ENCODE measurements at regions not wholly inside any gene's neighbourhood (a gene's known extent, or its start where the extent isn't known, plus 50 kb on each side); places are given as distances from the start of the nearest gene placed in this dataset.

- H3K4me3 ChIP-seq (ENCODE audit: low read depth, low read length) = no peak overlapping the region
- no peaks in the 10 kb centered on the region for H3K36me3 ChIP-seq
- no peak for DNase-seq
- H3K27me3 ChIP-seq (ENCODE audit: insufficient read depth, low read depth, severe bottlenecking) = peaks cover 17% of the 10 kb centered on the region
- no peak for TF ChIP-seq CTCF (IDR thresholded peaks at IDR 0.05; ENCODE audit: low read depth, low read length)
- H3K9me3 ChIP-seq (ENCODE audit: severe bottlenecking) = no peaks in the 10 kb centered on the region
- no peak overlapping the region for H3K27ac ChIP-seq
These were observed 166.1 kb upstream of the ZNF521 start for GRCh38 chr18:25517881-25518715.

- H3K27me3 ChIP-seq (ENCODE audit: insufficient read depth, low read depth, severe bottlenecking) = peaks cover 17% of the 10 kb centered on the region
- H3K9me3 ChIP-seq (ENCODE audit: severe bottlenecking) = no peaks in the 10 kb centered on the region
- H3K36me3 ChIP-seq = no peaks in the 10 kb centered on the region
- no peak for DNase-seq
- TF ChIP-seq CTCF (IDR thresholded peaks at IDR 0.05; ENCODE audit: low read depth, low read length) = no peak
- no peak overlapping the region for H3K4me3 ChIP-seq (ENCODE audit: low read depth, low read length)
- no peak overlapping the region for H3K27ac ChIP-seq
These were observed 165.0 kb upstream of the ZNF521 start for GRCh38 chr18:25516747-25517498.

- H3K4me3 ChIP-seq (ENCODE audit: low read depth, low read length) = no peak overlapping the region
- no peaks in the 10 kb centered on the region for H3K9me3 ChIP-seq (ENCODE audit: severe bottlenecking)
- no peaks in the 10 kb centered on the region for H3K36me3 ChIP-seq
- DNase-seq = no peak
- TF ChIP-seq CTCF (IDR thresholded peaks at IDR 0.05; ENCODE audit: low read depth, low read length) = no peak
- H3K27ac ChIP-seq = no peak overlapping the region
- peaks cover 17% of the 10 kb centered on the region for H3K27me3 ChIP-seq (ENCODE audit: insufficient read depth, low read depth, severe bottlenecking)
These were observed 164.2 kb upstream of the ZNF521 start for GRCh38 chr18:25516121-25516520.

- no peak for DNase-seq
- Histone ChIP-seq H3K27ac (no peak overlapping the region), H3K9me3 (ENCODE audit: severe bottlenecking) (no peaks in the 10 kb centered on the region), H3K27me3 (ENCODE audit: insufficient read depth, low read depth, severe bottlenecking) (peaks cover 14% of the 10 kb centered on the region), H3K36me3 (no peaks in the 10 kb centered on the region), H3K4me3 (ENCODE audit: low read depth, low read length) (no peak overlapping the region)
- no peak for TF ChIP-seq CTCF (IDR thresholded peaks at IDR 0.05; ENCODE audit: low read depth, low read length)
These were observed 158.1 kb upstream of the ZNF521 start for GRCh38 chr18:25510096-25510495.

- Histone ChIP-seq H3K27me3 (ENCODE audit: insufficient read depth, low read depth, severe bottlenecking) (peaks cover 10% of the 10 kb centered on the region), H3K9me3 (ENCODE audit: severe bottlenecking) (no peaks in the 10 kb centered on the region), H3K27ac (no peak overlapping the region), H3K4me3 (ENCODE audit: low read depth, low read length) (peak overlapping the region; percentile 33), H3K36me3 (no peaks in the 10 kb centered on the region)
- no peak for TF ChIP-seq CTCF (IDR thresholded peaks at IDR 0.05; ENCODE audit: low read depth, low read length)
- peak; percentile 21 for DNase-seq
These were observed 151.7 kb upstream of the ZNF521 start for GRCh38 chr18:25503567-25504081.
